Stomach (tissue), 8 donors: ENCODE measurements at regions not wholly inside any gene's neighbourhood (a gene's known extent, or its start where the extent isn't known, plus 50 kb on each side); places are given as distances from the start of the nearest gene placed in this dataset.

Source experiments
- DNase-seq, 2 donors: peaks; one replicate each; pipeline versions ENCODE4 v3.0.0 to v3.0.0-alpha.2; 2013 to 2019
- H3K27ac ChIP-seq, 5 donors: fragments of 200-600 bp in 4 of 5; sonication (generic) in 4 of 5; one replicate each; pipeline ENCODE4 v1.5.1; 2013 to 2019; ENCODE audit warnings: mild to moderate bottlenecking in 1 of 5, moderate library complexity in 1 of 5
- H3K27me3 ChIP-seq, 3 donors: fragments of 200-600 bp; sonication (generic); one replicate each; pipeline ENCODE4 v1.5.1; 2017 to 2019; ENCODE audit warnings: mixed run types in 1 of 3
- H3K36me3 ChIP-seq, 4 donors: fragments of 200-600 bp; sonication (generic); 1 replicate in 3 of 4; 2 replicates in 1 of 4; pipeline ENCODE4 v1.5.1; 2016 to 2019
- H3K4me1 ChIP-seq, 4 donors: fragments of 200-600 bp; sonication (generic); one replicate each; pipeline ENCODE4 v1.5.1; 2016 to 2019
- H3K4me3 ChIP-seq, 4 donors: fragments of 200-600 bp; sonication (generic) in 3 of 4; one replicate each; pipeline ENCODE4 v1.5.1; 2016 to 2019; ENCODE audit warnings: mild to moderate bottlenecking in 1 of 4
- H3K9me3 ChIP-seq, 4 donors: fragments of 200-600 bp; sonication (generic); one replicate each; pipeline ENCODE4 v1.5.1; 2016 to 2019
- EP300 ChIP-seq: sonication (generic); formaldehyde crosslinking; IDR thresholded peaks from one replicate; pipeline ENCODE4 v1.6.1; 2017; ENCODE audit warnings: antibody characterized with exemption
- POLR2A ChIP-seq, 4 donors: fragments of 450-650 bp; IDR thresholded peaks; one replicate each; pipeline ENCODE4 v1.6.1; 2016; ENCODE audit warnings: antibody characterized with exemption in 4 of 4, control low read depth in 2 of 4, mild to moderate bottlenecking in 1 of 4, moderate library complexity in 1 of 4
- POLR2AphosphoS5 ChIP-seq, 3 donors: sonication (generic); formaldehyde crosslinking; IDR thresholded peaks; one replicate each; pipeline ENCODE4 v1.6.1; 2016; ENCODE audit warnings: antibody characterized with exemption in 3 of 3
- WGBS, 5 donors: extraction: QIAGEN DNeasy Blood & Tissue Kit in 3 of 5; methylation state at CpG; one replicate each; pipeline versions ENCODE4 v1.1.5 to v1.1.7; 2013 to 2018; 5-methylcytosine and 5-hydroxymethylcytosine counted together
- intact Hi-C: fragments of 100-400 bp; cut with DNase I; formaldehyde crosslinking; loops from one replicate; pipeline ENCODE4 v1.15.1; 2023; ENCODE audit warnings: low total_unique reads
- TF ChIP-seq, protein P1 (sequence below), 7 experiments: fragments of 450-650 bp in 4 of 7; fragments of 200-600 bp in 3 of 7; sonication (generic) in 3 of 7; IDR thresholded peaks; one replicate each; pipeline ENCODE4 v1.5.1; 2016 to 2019; ENCODE audit warnings: antibody characterized with exemption in 7 of 7, control low read depth in 2 of 7, mild to moderate bottlenecking in 1 of 7
- donor health status: healthy with polysubstance abuse.
- donor health status: Bipolar disorder and iron deficiency.
- donor health status: healthy.

- Histone ChIP-seq H3K4me1 (no peaks in the 10 kb centered on the region), H3K27me3 (no peaks in the 10 kb centered on the region), H3K9me3 (no peaks in the 10 kb centered on the region), H3K36me3 (no peaks in the 10 kb centered on the region), H3K27ac (no peak overlapping the region), H3K4me3 (no peak overlapping the region)
- intact Hi-C loops, result no loop called here
- TF ChIP-seq, protein P1, sequence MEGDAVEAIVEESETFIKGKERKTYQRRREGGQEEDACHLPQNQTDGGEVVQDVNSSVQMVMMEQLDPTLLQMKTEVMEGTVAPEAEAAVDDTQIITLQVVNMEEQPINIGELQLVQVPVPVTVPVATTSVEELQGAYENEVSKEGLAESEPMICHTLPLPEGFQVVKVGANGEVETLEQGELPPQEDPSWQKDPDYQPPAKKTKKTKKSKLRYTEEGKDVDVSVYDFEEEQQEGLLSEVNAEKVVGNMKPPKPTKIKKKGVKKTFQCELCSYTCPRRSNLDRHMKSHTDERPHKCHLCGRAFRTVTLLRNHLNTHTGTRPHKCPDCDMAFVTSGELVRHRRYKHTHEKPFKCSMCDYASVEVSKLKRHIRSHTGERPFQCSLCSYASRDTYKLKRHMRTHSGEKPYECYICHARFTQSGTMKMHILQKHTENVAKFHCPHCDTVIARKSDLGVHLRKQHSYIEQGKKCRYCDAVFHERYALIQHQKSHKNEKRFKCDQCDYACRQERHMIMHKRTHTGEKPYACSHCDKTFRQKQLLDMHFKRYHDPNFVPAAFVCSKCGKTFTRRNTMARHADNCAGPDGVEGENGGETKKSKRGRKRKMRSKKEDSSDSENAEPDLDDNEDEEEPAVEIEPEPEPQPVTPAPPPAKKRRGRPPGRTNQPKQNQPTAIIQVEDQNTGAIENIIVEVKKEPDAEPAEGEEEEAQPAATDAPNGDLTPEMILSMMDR (IDR thresholded peaks at IDR 0.05), result no peak
- TF ChIP-seq POLR2AphosphoS5 (IDR thresholded peaks at IDR 0.05) (no peak), POLR2A (IDR thresholded peaks at IDR 0.05) (no peak), EP300 (no peak)
- DNase-seq, result no peak
These were observed 1133.6 kb upstream of the ZEB2 start for GRCh38 chr2:145653553-145653952.

DNA sequence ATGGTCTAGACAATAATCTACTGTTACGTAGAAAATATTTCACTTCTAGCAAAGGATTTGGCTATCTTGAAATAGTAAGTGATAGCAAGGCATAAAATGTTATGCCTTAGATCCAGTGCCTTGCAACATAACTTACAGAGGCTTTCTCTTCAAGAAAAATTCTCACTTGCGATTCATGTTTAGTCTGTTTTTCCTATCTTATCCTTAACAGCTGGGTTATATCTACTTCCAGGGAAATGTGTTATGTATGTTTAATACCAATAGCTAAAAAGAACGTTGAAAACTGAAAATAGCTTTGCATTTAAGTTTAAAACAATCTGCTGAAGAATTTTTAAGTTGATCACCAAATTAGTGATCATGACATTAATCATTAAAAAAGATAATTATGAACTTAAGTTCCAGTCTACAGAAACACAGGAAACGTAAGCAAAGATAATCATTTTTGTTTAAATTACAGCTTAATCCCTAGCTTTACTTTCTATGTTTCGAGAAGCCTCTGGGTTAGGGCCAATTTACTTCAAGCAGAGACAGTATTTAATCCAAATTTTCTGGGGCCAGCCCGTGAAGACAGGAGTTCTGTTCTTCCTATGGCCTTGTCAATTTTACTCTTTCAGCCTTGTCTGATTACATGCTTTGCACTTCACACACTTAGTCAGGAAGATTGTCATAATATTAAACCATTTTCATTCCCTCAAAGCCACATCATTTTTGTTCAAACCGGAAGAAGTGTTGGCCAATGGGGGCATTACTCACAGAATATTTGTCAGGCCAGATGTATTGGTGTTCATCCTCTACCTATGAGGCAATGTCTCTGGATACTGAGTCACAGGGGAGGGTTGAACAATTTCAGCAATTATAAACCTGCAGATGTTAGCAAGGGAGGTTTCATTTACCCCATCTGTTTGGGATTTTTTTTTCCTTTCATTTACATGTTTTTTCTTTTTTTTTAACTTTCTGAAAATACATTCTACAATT is 1132.9 kb upstream of the ZEB2 start:
- no peak overlapping the region for H3K4me3 ChIP-seq
- no peaks in the 10 kb centered on the region for H3K27me3 ChIP-seq
- intact Hi-C loops, result no loop called here
- peak in 1 of 2 donors; percentile 48 for DNase-seq
- H3K9me3 ChIP-seq, result no peaks in the 10 kb centered on the region
- no peaks in the 10 kb centered on the region for H3K36me3 ChIP-seq
- H3K4me1 ChIP-seq, result no peaks in the 10 kb centered on the region
- 50 to 62% (median 61%) methylated on average over 7 of the region's 7 CpGs for whole genome bisulfite sequencing, 5 donors
- H3K27ac ChIP-seq, result peak overlapping the region in 2 of 5 donors; percentile 27 to 65
- peak in 2 of 3 donors; percentile 25 to 53 for TF ChIP-seq POLR2AphosphoS5 (IDR thresholded peaks at IDR 0.05)
- TF ChIP-seq, protein P1 (IDR thresholded peaks at IDR 0.05), result no peak

GRCh38 chr2:145652036-145652435 is 1132.1 kb upstream of the ZEB2 start:
- no peak for TF ChIP-seq EP300
- no peak for TF ChIP-seq POLR2AphosphoS5 (IDR thresholded peaks at IDR 0.05)
- TF ChIP-seq, protein P1 (IDR thresholded peaks at IDR 0.05), result no peak
- TF ChIP-seq POLR2A (IDR thresholded peaks at IDR 0.05), result no peak
- WGBS, 5 donors, result 67 to 83% (median 75%) methylated on average over 2 of the region's 2 CpGs
- no peaks in the 10 kb centered on the region for H3K27me3 ChIP-seq

DNA sequence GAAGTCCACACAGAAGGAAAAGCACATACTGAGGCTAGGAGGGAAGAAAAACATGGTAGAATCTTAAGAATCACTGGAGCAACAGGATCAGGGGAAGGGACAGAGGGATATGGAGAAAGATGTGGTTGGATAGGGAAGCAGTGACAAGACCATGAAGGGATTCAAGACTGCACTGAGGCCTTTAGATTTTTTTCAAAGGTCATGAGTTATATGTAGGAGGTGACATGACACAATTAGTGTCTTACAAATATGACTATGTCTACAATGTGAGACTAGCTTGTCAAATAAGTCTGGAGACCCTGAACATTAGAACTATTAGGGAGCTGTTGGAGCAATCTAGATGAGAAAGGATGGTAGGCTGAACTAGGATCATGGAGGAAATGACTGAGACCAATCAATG is 1130.3 kb upstream of the ZEB2 start:
- no peaks in the 10 kb centered on the region for H3K27me3 ChIP-seq
- intact Hi-C loops, result no loop called here
- no peak for TF ChIP-seq POLR2AphosphoS5 (IDR thresholded peaks at IDR 0.05)
- no peak for TF ChIP-seq EP300
- TF ChIP-seq POLR2A (IDR thresholded peaks at IDR 0.05), result no peak
- TF ChIP-seq, protein P1 (IDR thresholded peaks at IDR 0.05), result no peak

More at GRCh38 chr2:145652036-145652435, 1132.1 kb upstream of the ZEB2 start:
- Histone ChIP-seq H3K9me3 (no peaks in the 10 kb centered on the region), H3K4me3 (no peak overlapping the region), H3K27ac (peak overlapping the region in 1 of 5 donors; percentile 65), H3K4me1 (no peaks in the 10 kb centered on the region), H3K36me3 (no peaks in the 10 kb centered on the region)
- DNase-seq, result peak in 1 of 2 donors; percentile 16
- intact Hi-C loops, result no loop called here

More for the DNA sequence above, 1130.3 kb upstream of the ZEB2 start:
- Histone ChIP-seq H3K4me1 (no peaks in the 10 kb centered on the region), H3K4me3 (no peak overlapping the region), H3K36me3 (no peaks in the 10 kb centered on the region), H3K9me3 (no peaks in the 10 kb centered on the region), H3K27ac (no peak overlapping the region)
- no peak for DNase-seq
